Peyer's patch (tissue), 4 donors: ENCODE measurements at regions not wholly inside any gene's neighbourhood (a gene's known extent, or its start where the extent isn't known, plus 50 kb on each side); places are given as distances from the start of the nearest gene placed in this dataset.

ENCODE experiments used
- CTCF ChIP-seq, 6 experiments: fragments of 450-650 bp in 4 of 6; fragments of 200-600 bp in 2 of 6; sonication (generic) in 1 of 6; IDR thresholded peaks; one replicate each; pipeline ENCODE4 v1.5.1; 2017 to 2019; ENCODE audit warnings: antibody characterized with exemption in 6 of 6, mild to moderate bottlenecking in 3 of 6, moderate library complexity in 1 of 6
- POLR2A ChIP-seq, 2 donors: fragments of 450-650 bp; IDR thresholded peaks; one replicate each; pipeline ENCODE4 v1.5.1; 2017; ENCODE audit warnings: antibody characterized with exemption in 2 of 2, mild to moderate bottlenecking in 2 of 2, moderate library complexity in 2 of 2

GRCh38 chr20:53874104-53874503 is 196.3 kb downstream of the BCAS1 start:
- TF ChIP-seq CTCF (IDR thresholded peaks at IDR 0.05) (no peak), POLR2A (IDR thresholded peaks at IDR 0.05) (no peak)
